SK-N-SH (cell line): ENCODE measurements at regions not wholly inside any gene's neighbourhood (a gene's known extent, or its start where the extent isn't known, plus 50 kb on each side); places are given as distances from the start of the nearest gene placed in this dataset.

Experiments
- CTCF ChIA-PET: fragments of 300-600, 350-600 bp; formaldehyde crosslinking; extraction: SDS; loops from one replicate; lab custom pipeline; 2021; lab: Yijun Ruan, JAX
- POLR2A ChIA-PET: fragments of 350-600 bp; sonication (Branson Sonifier 250); formaldehyde crosslinking; extraction: SDS; loops from one replicate; lab custom pipeline; 2020; ENCODE audit warnings: antibody characterized with exemption, inconsistent platforms; lab: Yijun Ruan, JAX
- DNase-seq: peaks from one replicate; pipeline ENCODE4 v3.0.0; 2012
- H2AFZ ChIP-seq: fragments of 200-600 bp; sonication (generic); 2 replicates; pipeline ENCODE4 v1.8.1; 2016; ENCODE audit warnings: antibody characterized with exemption, mild to moderate bottlenecking, low read depth
- H3F3A ChIP-seq: fragments of 200-600 bp; sonication (generic); replicated peaks from 2 replicates; pipeline ENCODE3; 2016; ENCODE audit warnings: antibody characterized with exemption, mild to moderate bottlenecking; ENCODE audit not compliant: insufficient read depth
- H3K27ac ChIP-seq, 2 experiments: fragments of 200-500 bp in 1 of 2; fragments of 200-600 bp in 1 of 2; sonication (Bioruptor generic) in 1 of 2; sonication (generic), shearing (Covaris generic) in 1 of 2; 2 replicates each; pipeline versions ENCODE4 v1.5.1 to v1.6.1; 2014 to 2016; ENCODE audit warnings: low read depth in 2 of 2, inconsistent platforms in 1 of 2, low read length in 1 of 2, mild to moderate bottlenecking in 1 of 2, mixed read lengths in 1 of 2
- H3K27me3 ChIP-seq: fragments of 200-600 bp; sonication (generic), shearing (Covaris generic); 2 replicates; pipeline ENCODE4 v1.6.1; 2016; ENCODE audit warnings: mixed run types; ENCODE audit not compliant: insufficient read depth
- H3K36me3 ChIP-seq, 2 experiments: fragments of 200-500 bp in 1 of 2; fragments of 200-600 bp in 1 of 2; sonication (Bioruptor generic) in 1 of 2; sonication (generic) in 1 of 2; replicated peaks in 1 of 2; 2 replicates each; pipeline versions ENCODE3 to v1.5.1; 2014 to 2016; ENCODE audit warnings: low read length in 1 of 2, mild to moderate bottlenecking in 1 of 2; ENCODE audit not compliant: insufficient read depth in 2 of 2, control insufficient read depth in 1 of 2
- H3K4me1 ChIP-seq, 2 experiments: fragments of 200-500 bp in 1 of 2; fragments of 200-600 bp in 1 of 2; sonication (Bioruptor generic) in 1 of 2; sonication (generic), shearing (Covaris generic) in 1 of 2; 2 replicates each; pipeline versions ENCODE4 v1.5.1 to v1.6.1; 2014 to 2016; ENCODE audit warnings: low read depth in 1 of 2, low read length in 1 of 2, mixed run types in 1 of 2; ENCODE audit not compliant: insufficient read depth in 2 of 2, control insufficient read depth in 1 of 2
- H3K4me2 ChIP-seq: fragments of 200-600 bp; sonication (generic), shearing (Covaris generic); 2 replicates; pipeline ENCODE4 v1.6.1; 2017; ENCODE audit warnings: mixed run types
- H3K4me3 ChIP-seq, 2 experiments: fragments of 200-500 bp in 1 of 2; fragments of 200-600 bp in 1 of 2; sonication (Bioruptor generic) in 1 of 2; sonication (generic), shearing (Covaris generic) in 1 of 2; 2 replicates each; pipeline versions ENCODE4 v1.5.1 to v1.8.1; 2014 to 2016; ENCODE audit warnings: low read depth in 2 of 2, inconsistent platforms in 1 of 2, low read length in 1 of 2, mild to moderate bottlenecking in 1 of 2, mixed read lengths in 1 of 2, moderate library complexity in 1 of 2
- H3K79me2 ChIP-seq: fragments of 200-600 bp; sonication (generic); 2 replicates; pipeline ENCODE4 v1.8.1; 2017; ENCODE audit warnings: mild to moderate bottlenecking; ENCODE audit not compliant: insufficient read depth
- H3K9ac ChIP-seq: fragments of 200-600 bp; sonication (generic); 2 replicates; pipeline ENCODE4 v1.6.1; 2017; ENCODE audit warnings: mixed run types
- H3K9me2 ChIP-seq: fragments of 200-600 bp; sonication (generic); 2 replicates; pipeline ENCODE4 v1.6.1; 2017; ENCODE audit warnings: mixed run types
- H3K9me3 ChIP-seq: fragments of 200-600 bp; sonication (generic); 2 replicates; pipeline ENCODE4 v1.6.1; 2017; ENCODE audit warnings: mixed run types, mild to moderate bottlenecking, moderate library complexity
- H4K20me1 ChIP-seq: fragments of 200-600 bp; sonication (generic); 2 replicates; pipeline ENCODE4 v1.6.1; 2017; ENCODE audit warnings: mild to moderate bottlenecking, mixed run types; ENCODE audit not compliant: insufficient read depth
- CHD2 ChIP-seq: fragments of 150-350 bp; IDR thresholded peaks from 2 replicates; pipeline ENCODE4 v1.6.1; 2018; ENCODE audit warnings: low read length; ENCODE audit not compliant: partially characterized antibody
- MEF2A ChIP-seq: IDR thresholded peaks from 2 replicates; pipeline ENCODE4 v1.4.0; 2012; ENCODE audit warnings: low read depth, borderline replicate concordance
- MXI1 ChIP-seq: IDR thresholded peaks from 2 replicates; pipeline ENCODE4 v1.6.1; 2012; ENCODE audit warnings: mild to moderate bottlenecking, low read depth, low read length, improper control_type of control experiment
- NFIC ChIP-seq: IDR thresholded peaks from 2 replicates; pipeline ENCODE4 v1.4.0; 2012; ENCODE audit warnings: borderline replicate concordance
- RAD21 ChIP-seq: IDR thresholded peaks from 2 replicates; pipeline ENCODE4 v1.6.1; 2012; ENCODE audit warnings: mild to moderate bottlenecking, low read length
- RCOR1 ChIP-seq: fragments of 150-350 bp; IDR thresholded peaks from 2 replicates; pipeline ENCODE4 v1.6.1; 2017; ENCODE audit warnings: antibody characterized with exemption, low read length
- RXRA ChIP-seq: IDR thresholded peaks from 2 replicates; pipeline ENCODE4 v1.4.0; 2012; ENCODE audit warnings: low read depth, mild to moderate bottlenecking, borderline replicate concordance
- SIN3A ChIP-seq: IDR thresholded peaks from 2 replicates; pipeline ENCODE4 v1.6.1; 2012; ENCODE audit warnings: low read depth, mild to moderate bottlenecking, low read length, moderate library complexity, borderline replicate concordance
- TCF12 ChIP-seq: IDR thresholded peaks from 2 replicates; pipeline ENCODE4 v1.4.0; 2012
- TEAD4 ChIP-seq: IDR thresholded peaks from 2 replicates; pipeline ENCODE4 v1.4.0; 2012; ENCODE audit warnings: mild to moderate bottlenecking, borderline replicate concordance; ENCODE audit not compliant: insufficient read depth
- YY1 ChIP-seq: IDR thresholded peaks from 2 replicates; pipeline ENCODE4 v1.4.0; 2012; ENCODE audit warnings: low read depth, mild to moderate bottlenecking
- WGBS: methylation state at CpG from one replicate; pipeline ENCODE4 v1.1.6; 2017; ENCODE audit warnings: low lambda C conversion rate; 5-methylcytosine and 5-hydroxymethylcytosine counted together
- TF ChIP-seq, protein P1 (sequence below): IDR thresholded peaks from 2 replicates; pipeline ENCODE4 v1.6.1; 2012; ENCODE audit warnings: mild to moderate bottlenecking, low read depth, low read length, moderate library complexity
- TF ChIP-seq, protein P2 (sequence below): fragments of 200-600 bp; sonication (generic); IDR thresholded peaks from 2 replicates; pipeline ENCODE4 v1.6.1; 2017; ENCODE audit warnings: antibody characterized with exemption, mild to moderate bottlenecking, moderate library complexity
- TF ChIP-seq, protein P3 (sequence below): fragments of 150-350 bp; IDR thresholded peaks from 2 replicates; pipeline ENCODE4 v1.6.1; 2017; ENCODE audit warnings: antibody characterized with exemption, low read length, low read depth, borderline replicate concordance
- TF ChIP-seq, protein P4 (sequence below): IDR thresholded peaks from 2 replicates; pipeline ENCODE4; 2012
- TF ChIP-seq, protein P5 (sequence below): fragments of 150-350 bp; IDR thresholded peaks from 2 replicates; pipeline ENCODE4 v1.6.1; 2016; ENCODE audit warnings: mild to moderate bottlenecking, low read depth, low read length

DNA sequence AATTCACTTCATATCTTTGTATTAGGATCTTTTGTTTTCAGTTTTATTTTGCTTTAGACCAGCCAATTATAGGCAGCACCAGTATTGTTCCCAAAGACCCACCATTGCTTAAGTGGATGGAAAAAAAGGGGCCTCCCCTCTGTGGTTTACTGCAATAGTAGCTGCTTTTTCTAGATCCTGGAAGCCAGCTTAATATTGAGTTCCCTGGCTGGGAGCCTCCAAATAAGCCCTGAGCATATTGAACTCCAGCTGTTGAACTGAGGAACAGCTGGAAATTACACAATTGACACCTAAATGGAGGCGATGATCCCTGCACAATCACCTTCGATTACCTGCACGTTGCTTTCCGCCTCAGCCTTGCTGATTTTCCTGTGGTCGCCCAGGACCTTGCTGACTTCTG, 576.0 kb downstream of the SOX6 start:
- no peak overlapping the region for H3K9ac ChIP-seq
- TF ChIP-seq, protein P1, sequence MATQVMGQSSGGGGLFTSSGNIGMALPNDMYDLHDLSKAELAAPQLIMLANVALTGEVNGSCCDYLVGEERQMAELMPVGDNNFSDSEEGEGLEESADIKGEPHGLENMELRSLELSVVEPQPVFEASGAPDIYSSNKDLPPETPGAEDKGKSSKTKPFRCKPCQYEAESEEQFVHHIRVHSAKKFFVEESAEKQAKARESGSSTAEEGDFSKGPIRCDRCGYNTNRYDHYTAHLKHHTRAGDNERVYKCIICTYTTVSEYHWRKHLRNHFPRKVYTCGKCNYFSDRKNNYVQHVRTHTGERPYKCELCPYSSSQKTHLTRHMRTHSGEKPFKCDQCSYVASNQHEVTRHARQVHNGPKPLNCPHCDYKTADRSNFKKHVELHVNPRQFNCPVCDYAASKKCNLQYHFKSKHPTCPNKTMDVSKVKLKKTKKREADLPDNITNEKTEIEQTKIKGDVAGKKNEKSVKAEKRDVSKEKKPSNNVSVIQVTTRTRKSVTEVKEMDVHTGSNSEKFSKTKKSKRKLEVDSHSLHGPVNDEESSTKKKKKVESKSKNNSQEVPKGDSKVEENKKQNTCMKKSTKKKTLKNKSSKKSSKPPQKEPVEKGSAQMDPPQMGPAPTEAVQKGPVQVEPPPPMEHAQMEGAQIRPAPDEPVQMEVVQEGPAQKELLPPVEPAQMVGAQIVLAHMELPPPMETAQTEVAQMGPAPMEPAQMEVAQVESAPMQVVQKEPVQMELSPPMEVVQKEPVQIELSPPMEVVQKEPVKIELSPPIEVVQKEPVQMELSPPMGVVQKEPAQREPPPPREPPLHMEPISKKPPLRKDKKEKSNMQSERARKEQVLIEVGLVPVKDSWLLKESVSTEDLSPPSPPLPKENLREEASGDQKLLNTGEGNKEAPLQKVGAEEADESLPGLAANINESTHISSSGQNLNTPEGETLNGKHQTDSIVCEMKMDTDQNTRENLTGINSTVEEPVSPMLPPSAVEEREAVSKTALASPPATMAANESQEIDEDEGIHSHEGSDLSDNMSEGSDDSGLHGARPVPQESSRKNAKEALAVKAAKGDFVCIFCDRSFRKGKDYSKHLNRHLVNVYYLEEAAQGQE, result no peak
- TF ChIP-seq RCOR1 (no peak), SIN3A (no peak), CHD2 (no peak), TEAD4 (no peak), YY1 (no peak), RXRA (no peak), MEF2A (no peak), NFIC (no peak), MXI1 (no peak), RAD21 (no peak), TCF12 (no peak)
- TF ChIP-seq, protein P2, sequence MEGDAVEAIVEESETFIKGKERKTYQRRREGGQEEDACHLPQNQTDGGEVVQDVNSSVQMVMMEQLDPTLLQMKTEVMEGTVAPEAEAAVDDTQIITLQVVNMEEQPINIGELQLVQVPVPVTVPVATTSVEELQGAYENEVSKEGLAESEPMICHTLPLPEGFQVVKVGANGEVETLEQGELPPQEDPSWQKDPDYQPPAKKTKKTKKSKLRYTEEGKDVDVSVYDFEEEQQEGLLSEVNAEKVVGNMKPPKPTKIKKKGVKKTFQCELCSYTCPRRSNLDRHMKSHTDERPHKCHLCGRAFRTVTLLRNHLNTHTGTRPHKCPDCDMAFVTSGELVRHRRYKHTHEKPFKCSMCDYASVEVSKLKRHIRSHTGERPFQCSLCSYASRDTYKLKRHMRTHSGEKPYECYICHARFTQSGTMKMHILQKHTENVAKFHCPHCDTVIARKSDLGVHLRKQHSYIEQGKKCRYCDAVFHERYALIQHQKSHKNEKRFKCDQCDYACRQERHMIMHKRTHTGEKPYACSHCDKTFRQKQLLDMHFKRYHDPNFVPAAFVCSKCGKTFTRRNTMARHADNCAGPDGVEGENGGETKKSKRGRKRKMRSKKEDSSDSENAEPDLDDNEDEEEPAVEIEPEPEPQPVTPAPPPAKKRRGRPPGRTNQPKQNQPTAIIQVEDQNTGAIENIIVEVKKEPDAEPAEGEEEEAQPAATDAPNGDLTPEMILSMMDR, result no peak
- TF ChIP-seq, protein P3, sequence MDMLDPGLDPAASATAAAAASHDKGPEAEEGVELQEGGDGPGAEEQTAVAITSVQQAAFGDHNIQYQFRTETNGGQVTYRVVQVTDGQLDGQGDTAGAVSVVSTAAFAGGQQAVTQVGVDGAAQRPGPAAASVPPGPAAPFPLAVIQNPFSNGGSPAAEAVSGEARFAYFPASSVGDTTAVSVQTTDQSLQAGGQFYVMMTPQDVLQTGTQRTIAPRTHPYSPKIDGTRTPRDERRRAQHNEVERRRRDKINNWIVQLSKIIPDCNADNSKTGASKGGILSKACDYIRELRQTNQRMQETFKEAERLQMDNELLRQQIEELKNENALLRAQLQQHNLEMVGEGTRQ, result no peak
- TF ChIP-seq, protein P4, sequence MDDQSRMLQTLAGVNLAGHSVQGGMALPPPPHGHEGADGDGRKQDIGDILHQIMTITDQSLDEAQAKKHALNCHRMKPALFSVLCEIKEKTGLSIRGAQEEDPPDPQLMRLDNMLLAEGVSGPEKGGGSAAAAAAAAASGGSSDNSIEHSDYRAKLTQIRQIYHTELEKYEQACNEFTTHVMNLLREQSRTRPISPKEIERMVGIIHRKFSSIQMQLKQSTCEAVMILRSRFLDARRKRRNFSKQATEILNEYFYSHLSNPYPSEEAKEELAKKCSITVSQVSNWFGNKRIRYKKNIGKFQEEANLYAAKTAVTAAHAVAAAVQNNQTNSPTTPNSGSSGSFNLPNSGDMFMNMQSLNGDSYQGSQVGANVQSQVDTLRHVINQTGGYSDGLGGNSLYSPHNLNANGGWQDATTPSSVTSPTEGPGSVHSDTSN, result no peak
- TF ChIP-seq, protein P5, sequence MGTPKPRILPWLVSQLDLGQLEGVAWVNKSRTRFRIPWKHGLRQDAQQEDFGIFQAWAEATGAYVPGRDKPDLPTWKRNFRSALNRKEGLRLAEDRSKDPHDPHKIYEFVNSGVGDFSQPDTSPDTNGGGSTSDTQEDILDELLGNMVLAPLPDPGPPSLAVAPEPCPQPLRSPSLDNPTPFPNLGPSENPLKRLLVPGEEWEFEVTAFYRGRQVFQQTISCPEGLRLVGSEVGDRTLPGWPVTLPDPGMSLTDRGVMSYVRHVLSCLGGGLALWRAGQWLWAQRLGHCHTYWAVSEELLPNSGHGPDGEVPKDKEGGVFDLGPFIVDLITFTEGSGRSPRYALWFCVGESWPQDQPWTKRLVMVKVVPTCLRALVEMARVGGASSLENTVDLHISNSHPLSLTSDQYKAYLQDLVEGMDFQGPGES, result no peak
- no peaks in the 10 kb centered on the region for H3K27me3 ChIP-seq
- H4K20me1 ChIP-seq, result no peaks in the 10 kb centered on the region
- POLR2A ChIA-PET, result no interaction called here
- H3F3A ChIP-seq, result no peaks in the 10 kb centered on the region
- no peaks in the 10 kb centered on the region for H3K36me3 ChIP-seq
- H3K4me1 ChIP-seq, result peaks cover 0 to 13% of the 10 kb centered on the region in 2 experiments; a peak in 3 of 4 replicates
- no peak overlapping the region for H3K4me2 ChIP-seq
- no peaks in the 10 kb centered on the region for H3K9me3 ChIP-seq
- H2AFZ ChIP-seq, result no peak overlapping the region
- 58% methylated on average over 5 of the region's 5 CpGs for WGBS
- no peak overlapping the region for H3K27ac ChIP-seq
- no peaks in the 10 kb centered on the region for H3K9me2 ChIP-seq
- DNase-seq, result no peak
- H3K79me2 ChIP-seq, result no peaks in the 10 kb centered on the region
- CTCF ChIA-PET, result interaction anchor here (1.1 to 1.5 kb wide), 3 partner anchors 10 to 131 kb away, joined by 3 to 4 read pairs (median 4); no protein-coding TSS in a partner anchor
- no peak overlapping the region for H3K4me3 ChIP-seq
